Mesendoderm (in vitro differentiated cells): ENCODE measurements at regions not wholly inside any gene's neighbourhood (a gene's known extent, or its start where the extent isn't known, plus 50 kb on each side); places are given as distances from the start of the nearest gene placed in this dataset.

Source experiments
- DNase-seq: peaks from one replicate; pipeline ENCODE4 v3.0.0; 2013
- H2AK5ac ChIP-seq: 2 replicates; pipeline ENCODE4 v1.6.1; 2013; ENCODE audit warnings: low read length, inconsistent platforms
- H2BK120ac ChIP-seq: 2 replicates; pipeline ENCODE4 v1.6.1; 2013; ENCODE audit warnings: low read depth, mild to moderate bottlenecking, low read length, moderate library complexity, mixed read lengths
- H2BK15ac ChIP-seq: replicated peaks from 2 replicates; pipeline ENCODE4 v1.6.1; 2013; ENCODE audit warnings: low read depth, mild to moderate bottlenecking, moderate library complexity
- H2BK5ac ChIP-seq: 2 replicates; pipeline ENCODE4 v1.6.1; 2013; ENCODE audit warnings: low read length, inconsistent platforms
- H3K18ac ChIP-seq: 2 replicates; pipeline ENCODE4 v1.6.1; 2013; ENCODE audit warnings: mild to moderate bottlenecking, low read length, mixed read lengths
- H3K23ac ChIP-seq: one replicate; pipeline ENCODE4 v1.6.1; 2013; ENCODE audit warnings: low read length
- H3K27ac ChIP-seq: 2 replicates; pipeline ENCODE4 v1.5.1; 2013; ENCODE audit warnings: low read depth, mild to moderate bottlenecking, inconsistent platforms, low read length, moderate library complexity
- H3K27me3 ChIP-seq: 2 replicates; pipeline ENCODE4 v1.6.1; 2013; ENCODE audit warnings: low read length, control low read depth, mild to moderate bottlenecking, inconsistent platforms; ENCODE audit not compliant: insufficient read depth, poor library complexity
- H3K36me3 ChIP-seq: 2 replicates; pipeline ENCODE4 v1.6.1; 2013; ENCODE audit warnings: low read length, inconsistent platforms; ENCODE audit not compliant: control insufficient read depth, insufficient read depth
- H3K4ac ChIP-seq: one replicate; pipeline ENCODE4 v1.6.1; 2013; ENCODE audit warnings: low read depth, mild to moderate bottlenecking, low read length, moderate library complexity
- H3K4me1 ChIP-seq: 2 replicates; pipeline ENCODE4 v1.6.1; 2013; ENCODE audit warnings: low read depth, low read length, inconsistent platforms; ENCODE audit not compliant: control insufficient read depth
- H3K4me2 ChIP-seq: 2 replicates; pipeline ENCODE4 v1.6.1; 2013; ENCODE audit warnings: low read length
- H3K4me3 ChIP-seq: 2 replicates; pipeline ENCODE4 v1.5.1; 2013; ENCODE audit warnings: mild to moderate bottlenecking, low read length
- H3K56ac ChIP-seq: one replicate; pipeline ENCODE4 v1.6.1; 2013; ENCODE audit warnings: low read length
- H3K79me1 ChIP-seq: 2 replicates; pipeline ENCODE4 v1.6.1; 2013; ENCODE audit warnings: low read length, inconsistent platforms
- H3K79me2 ChIP-seq: 2 replicates; pipeline ENCODE4 v1.6.1; 2013; ENCODE audit warnings: mild to moderate bottlenecking, low read length; ENCODE audit not compliant: control insufficient read depth, insufficient read depth
- H3K9ac ChIP-seq: 2 replicates; pipeline ENCODE4 v1.6.1; 2013; ENCODE audit warnings: low read length, inconsistent platforms
- H4K5ac ChIP-seq: one replicate; pipeline ENCODE4 v1.6.1; 2013; ENCODE audit warnings: low read length
- H4K8ac ChIP-seq: one replicate; pipeline ENCODE4 v1.6.1; 2013; ENCODE audit warnings: low read depth, mild to moderate bottlenecking, control low read depth, low read length, moderate library complexity
- WGBS: extraction: QIAGEN DNeasy Blood & Tissue Kit; methylation state at CpG from one replicate; pipeline ENCODE4 v1.1.7; 2013; ENCODE audit warnings: low lambda C conversion rate, missing lambda C conversion rate; ENCODE audit not compliant: insufficient coverage; ENCODE audit errors: extremely low coverage; 5-methylcytosine and 5-hydroxymethylcytosine counted together

DNA sequence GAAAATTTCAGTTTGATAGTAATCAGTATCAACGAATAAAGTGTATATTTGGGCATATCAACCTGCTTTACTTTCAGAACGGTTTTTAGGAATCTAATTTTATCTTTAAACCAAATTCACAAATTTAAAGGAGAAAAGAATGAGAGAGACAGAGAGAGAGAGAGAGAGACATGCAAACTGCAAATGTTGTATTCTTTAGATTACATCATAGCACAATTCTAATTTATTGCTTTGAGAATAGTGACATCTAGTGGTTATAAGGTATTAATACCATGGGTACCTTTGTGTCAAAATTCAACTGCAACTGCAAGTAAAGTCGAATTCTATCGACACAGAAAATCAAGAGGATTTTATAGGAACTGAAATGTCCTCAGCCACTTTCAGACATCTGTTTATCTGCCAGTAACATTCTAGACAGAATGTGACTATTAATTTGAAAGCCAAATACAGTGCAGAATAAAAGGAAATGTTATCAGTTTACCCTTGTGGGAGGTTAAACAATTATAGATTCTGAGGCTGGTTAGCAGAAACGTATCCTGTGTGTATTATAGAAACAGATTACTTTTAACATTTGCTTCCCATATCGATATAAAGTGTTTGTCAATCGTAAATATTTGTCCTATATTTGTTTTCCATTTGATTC, 529.8 kb upstream of the VRK2 start:
- no CpG with 5 or more reads among the region's 7 CpGs for WGBS

DNA sequence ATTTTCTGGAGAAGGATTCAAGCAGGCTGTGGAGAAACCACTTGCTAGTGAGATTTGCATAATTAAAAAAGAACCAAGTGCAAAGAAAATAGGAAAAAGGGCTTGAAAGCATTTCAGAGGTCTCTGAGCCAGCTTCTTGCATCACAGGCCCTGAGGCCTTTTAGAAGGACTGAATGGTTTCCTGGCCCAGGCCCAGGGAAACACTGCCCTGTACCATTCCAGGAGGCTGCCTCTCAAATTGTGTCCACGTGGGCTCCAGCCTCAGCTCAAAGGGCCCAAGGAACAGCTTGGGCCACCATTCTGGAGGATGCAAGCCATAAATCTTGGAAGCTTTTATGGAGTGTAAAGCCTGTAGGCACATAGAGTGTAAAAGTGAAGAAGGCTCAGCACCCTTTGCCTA, 523.3 kb upstream of the VRK2 start:
- H4K5ac ChIP-seq, result no peak overlapping the region
- H3K4me3 ChIP-seq, result no peak overlapping the region
- H3K56ac ChIP-seq, result no peak overlapping the region
- H3K4me2 ChIP-seq, result no peak overlapping the region
- DNase-seq, result no peak
- no peak overlapping the region for H2BK15ac ChIP-seq
- H2BK120ac ChIP-seq, result no peak overlapping the region
- no peaks in the 10 kb centered on the region for H3K79me2 ChIP-seq
- H3K36me3 ChIP-seq, result no peaks in the 10 kb centered on the region
- no peaks in the 10 kb centered on the region for H3K27me3 ChIP-seq
- no CpG with 5 or more reads among the region's 1 CpG for WGBS
- no peak overlapping the region for H3K18ac ChIP-seq
- no peak overlapping the region for H3K23ac ChIP-seq
- no peaks in the 10 kb centered on the region for H3K4me1 ChIP-seq
- no peak overlapping the region for H3K9ac ChIP-seq
- no peaks in the 10 kb centered on the region for H3K79me1 ChIP-seq
- no peak overlapping the region for H3K4ac ChIP-seq
- H2BK5ac ChIP-seq, result no peak overlapping the region
- no peak overlapping the region for H4K8ac ChIP-seq
- no peak overlapping the region for H2AK5ac ChIP-seq
- no peak overlapping the region for H3K27ac ChIP-seq

More for the DNA sequence above, 529.8 kb upstream of the VRK2 start:
- DNase-seq, result peak; percentile 60
- H3K27me3 ChIP-seq, result no peaks in the 10 kb centered on the region
- H2BK5ac ChIP-seq, result no peak overlapping the region
- no peak overlapping the region for H3K23ac ChIP-seq
- no peak overlapping the region for H4K8ac ChIP-seq
- no peaks in the 10 kb centered on the region for H3K79me2 ChIP-seq
- H3K9ac ChIP-seq, result no peak overlapping the region
- no peak overlapping the region for H3K4ac ChIP-seq
- no peak overlapping the region for H2AK5ac ChIP-seq
- H3K36me3 ChIP-seq, result no peaks in the 10 kb centered on the region
- H4K5ac ChIP-seq, result no peak overlapping the region
- no peak overlapping the region for H3K18ac ChIP-seq
- H3K27ac ChIP-seq, result no peak overlapping the region
- H3K4me2 ChIP-seq, result no peak overlapping the region
- H3K56ac ChIP-seq, result no peak overlapping the region
- no peak overlapping the region for H2BK120ac ChIP-seq
- no peak overlapping the region for H3K4me3 ChIP-seq
- H3K4me1 ChIP-seq, result no peaks in the 10 kb centered on the region
- no peak overlapping the region for H2BK15ac ChIP-seq
- no peaks in the 10 kb centered on the region for H3K79me1 ChIP-seq

GRCh38 chr2:57527685-57528084, 518.9 kb upstream of the VRK2 start:
- no peak overlapping the region for H2BK15ac ChIP-seq
- H3K9ac ChIP-seq, result no peak overlapping the region
- H3K18ac ChIP-seq, result no peak overlapping the region
- no peak overlapping the region for H3K4me2 ChIP-seq
- H2BK5ac ChIP-seq, result no peak overlapping the region
- H3K36me3 ChIP-seq, result no peaks in the 10 kb centered on the region
- H3K4ac ChIP-seq, result no peak overlapping the region
- H3K4me1 ChIP-seq, result no peaks in the 10 kb centered on the region
- H3K79me1 ChIP-seq, result no peaks in the 10 kb centered on the region
- H4K8ac ChIP-seq, result no peak overlapping the region
- H3K79me2 ChIP-seq, result no peaks in the 10 kb centered on the region
- DNase-seq, result no peak
- H2BK120ac ChIP-seq, result no peak overlapping the region
- no peak overlapping the region for H3K56ac ChIP-seq
- no CpG with 5 or more reads among the region's 1 CpG for WGBS
- no peak overlapping the region for H3K27ac ChIP-seq
- H3K4me3 ChIP-seq, result no peak overlapping the region
- no peak overlapping the region for H2AK5ac ChIP-seq
- no peak overlapping the region for H4K5ac ChIP-seq
- no peaks in the 10 kb centered on the region for H3K27me3 ChIP-seq
- H3K23ac ChIP-seq, result no peak overlapping the region

DNA sequence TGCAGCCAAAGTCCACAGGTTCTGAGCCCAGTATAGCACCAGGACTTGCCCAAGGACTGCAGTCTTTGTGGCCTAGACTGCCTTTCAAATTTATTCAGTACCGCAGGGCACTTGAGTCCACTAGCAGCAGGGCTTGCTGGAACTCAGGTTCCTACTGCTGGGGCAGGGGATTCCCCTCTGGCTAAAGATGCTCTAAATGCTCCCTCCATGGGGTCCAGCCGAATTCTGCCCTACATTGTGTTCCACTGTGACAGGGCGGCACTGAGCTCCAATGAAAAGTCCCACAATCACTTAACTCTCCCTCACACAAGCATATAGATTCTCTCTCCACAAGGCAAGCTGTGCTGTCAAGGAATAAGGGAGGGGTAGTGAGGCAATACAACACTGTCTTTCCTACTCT, 518.1 kb upstream of the VRK2 start:
- H3K23ac ChIP-seq, result no peak overlapping the region
- H4K5ac ChIP-seq, result no peak overlapping the region
- H3K36me3 ChIP-seq, result no peaks in the 10 kb centered on the region
- WGBS, result no CpG with 5 or more reads among the region's 3 CpGs
- no peak overlapping the region for H3K9ac ChIP-seq
- H2BK120ac ChIP-seq, result no peak overlapping the region
- no peak overlapping the region for H4K8ac ChIP-seq
- no peaks in the 10 kb centered on the region for H3K27me3 ChIP-seq
- H2AK5ac ChIP-seq, result no peak overlapping the region
- H3K79me1 ChIP-seq, result no peaks in the 10 kb centered on the region
- H3K4me1 ChIP-seq, result no peaks in the 10 kb centered on the region
- DNase-seq, result no peak
- no peak overlapping the region for H3K4me2 ChIP-seq
- no peak overlapping the region for H3K18ac ChIP-seq
- no peak overlapping the region for H3K27ac ChIP-seq
- H3K79me2 ChIP-seq, result no peaks in the 10 kb centered on the region
- no peak overlapping the region for H3K56ac ChIP-seq
- H2BK15ac ChIP-seq, result no peak overlapping the region
- no peak overlapping the region for H3K4me3 ChIP-seq
- H3K4ac ChIP-seq, result no peak overlapping the region
- H2BK5ac ChIP-seq, result no peak overlapping the region

DNA sequence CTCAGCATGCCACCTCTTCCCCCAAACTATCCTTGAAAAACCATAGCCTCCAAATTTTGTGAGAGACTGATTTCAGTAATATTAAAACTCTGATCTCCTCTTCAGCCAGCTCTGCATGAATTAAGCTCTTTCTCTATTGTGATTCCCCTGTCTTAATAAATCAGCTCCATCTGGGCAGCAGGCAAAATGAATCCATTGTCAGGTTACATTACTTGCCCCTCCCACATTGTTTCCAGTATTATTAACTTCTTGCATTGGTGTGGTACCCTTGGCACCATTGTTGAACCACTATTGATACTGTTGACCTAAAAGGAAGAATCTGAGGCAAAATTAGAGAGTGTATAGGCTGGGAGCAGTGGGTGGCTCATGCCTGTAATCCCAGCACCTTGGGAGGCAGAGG, 512.2 kb upstream of the VRK2 start:
- Histone ChIP-seq H3K4ac (no peak overlapping the region), H3K27me3 (no peaks in the 10 kb centered on the region), H3K56ac (no peak overlapping the region), H3K4me3 (no peak overlapping the region), H3K9ac (no peak overlapping the region), H4K5ac (no peak overlapping the region), H3K79me1 (no peaks in the 10 kb centered on the region), H3K4me2 (no peak overlapping the region), H3K36me3 (no peaks in the 10 kb centered on the region), H3K27ac (no peak overlapping the region), H2BK15ac (no peak overlapping the region), H4K8ac (no peak overlapping the region), H2BK5ac (no peak overlapping the region), H2BK120ac (no peak overlapping the region), H3K4me1 (no peaks in the 10 kb centered on the region), H3K23ac (no peak overlapping the region), H2AK5ac (no peak overlapping the region), H3K18ac (no peak overlapping the region), H3K79me2 (no peaks in the 10 kb centered on the region)
- no peak for DNase-seq

DNA sequence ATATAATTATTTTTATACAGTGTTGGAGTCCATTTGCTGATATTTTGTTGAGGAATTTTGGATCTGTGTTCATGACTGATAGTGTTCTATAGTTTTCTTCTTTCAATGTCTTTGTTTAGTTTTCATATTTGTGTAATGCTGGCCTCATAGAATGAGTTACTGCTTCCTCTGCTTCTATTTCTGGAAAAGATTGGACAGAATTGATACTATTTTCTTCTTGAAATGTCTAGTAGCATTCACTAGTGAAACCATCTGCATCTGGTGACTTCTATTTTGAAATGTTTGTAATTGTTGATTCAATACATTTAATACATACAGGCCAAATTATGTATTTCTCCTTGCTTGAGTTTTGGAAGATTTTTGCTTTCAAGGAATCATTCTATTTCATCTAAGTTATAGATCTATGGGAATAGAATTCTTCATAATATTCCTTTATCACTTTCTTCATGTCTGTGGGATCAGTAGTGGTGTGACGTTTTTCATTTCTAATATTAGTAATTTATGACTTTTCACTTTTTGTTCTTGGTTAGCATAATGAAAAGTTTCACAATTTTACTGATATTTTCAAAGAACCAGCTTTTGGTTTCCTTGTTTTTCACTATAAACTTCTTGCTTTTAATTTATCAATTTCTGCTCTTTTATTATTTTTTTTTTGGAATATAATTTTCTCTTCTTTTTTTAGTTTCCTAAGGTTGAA, 509.9 kb upstream of the VRK2 start:
- no peak for DNase-seq
- H3K36me3 ChIP-seq, result no peaks in the 10 kb centered on the region
- no peak overlapping the region for H3K4me2 ChIP-seq
- H4K8ac ChIP-seq, result no peak overlapping the region
- no peak overlapping the region for H2BK5ac ChIP-seq
- no peaks in the 10 kb centered on the region for H3K79me1 ChIP-seq
- no peak overlapping the region for H3K4me3 ChIP-seq
- H3K4me1 ChIP-seq, result no peaks in the 10 kb centered on the region
- no CpG with 5 or more reads among the region's 1 CpG for WGBS
- H3K27me3 ChIP-seq, result no peaks in the 10 kb centered on the region
- H3K4ac ChIP-seq, result no peak overlapping the region
- no peak overlapping the region for H3K9ac ChIP-seq
- H2BK15ac ChIP-seq, result no peak overlapping the region
- H3K18ac ChIP-seq, result no peak overlapping the region
- no peak overlapping the region for H2BK120ac ChIP-seq
- no peak overlapping the region for H3K27ac ChIP-seq
- H3K79me2 ChIP-seq, result no peaks in the 10 kb centered on the region
- H3K23ac ChIP-seq, result no peak overlapping the region
- H2AK5ac ChIP-seq, result no peak overlapping the region
- H3K56ac ChIP-seq, result no peak overlapping the region
- H4K5ac ChIP-seq, result no peak overlapping the region
